H1 (cell line): ENCODE measurements at regions not wholly inside any gene's neighbourhood (a gene's known extent, or its start where the extent isn't known, plus 50 kb on each side); places are given as distances from the start of the nearest gene placed in this dataset.
A peak's percentile ranks its signal among the peaks of the same experiment; 100 is the strongest.

ENCODE experiments used
- CTCF ChIA-PET: fragments of 300-600 bp; sonication (Branson Sonifier 250); formaldehyde crosslinking; loops from one replicate; lab custom pipeline; 2021; ENCODE audit not compliant: partially characterized antibody; lab: Charles Lee
- POLR2A ChIA-PET: fragments of 300-600 bp; sonication (Branson Sonifier 250); formaldehyde crosslinking; loops from one replicate; lab custom pipeline; 2021; ENCODE audit warnings: inconsistent platforms; ENCODE audit not compliant: partially characterized antibody; lab: Charles Lee
- DNase-seq, 2 experiments: peaks; one replicate each; pipeline versions ENCODE4 v3.0.0 to v3.0.0-alpha.2; 2010 to 2022; ENCODE audit warnings: low spot score in 2 of 2, low read depth in 1 of 2, mixed read lengths in 1 of 2
- FAIRE-seq: peaks from 2 replicates; lab custom pipeline; 2011; peaks lifted over from hg19 to GRCh38; lab: Jason Lieb, UNC
- H2AFZ ChIP-seq: 2 replicates; pipeline ENCODE4 v1.8.1; 2012; ENCODE audit warnings: low read length, inconsistent platforms
- H2AK5ac ChIP-seq: 2 replicates; pipeline ENCODE4 v1.6.1; 2013; ENCODE audit warnings: low read depth, low read length
- H2BK120ac ChIP-seq: replicated peaks from 2 replicates; pipeline ENCODE3; 2013; ENCODE audit warnings: low read depth, low read length, inconsistent platforms
- H2BK12ac ChIP-seq: 2 replicates; pipeline ENCODE4 v1.6.1; 2013; ENCODE audit warnings: low read depth, low read length
- H2BK15ac ChIP-seq: 2 replicates; pipeline ENCODE4 v1.6.1; 2013; ENCODE audit warnings: low read length
- H2BK20ac ChIP-seq: 2 replicates; pipeline ENCODE4 v1.6.1; 2013; ENCODE audit warnings: low read length
- H2BK5ac ChIP-seq: 2 replicates; pipeline ENCODE4 v1.6.1; 2013; ENCODE audit warnings: low read depth, low read length
- H3K14ac ChIP-seq: 2 replicates; pipeline ENCODE4 v1.6.1; 2013; ENCODE audit warnings: inconsistent platforms; ENCODE audit not compliant: insufficient read length
- H3K18ac ChIP-seq: 2 replicates; pipeline ENCODE4 v1.6.1; 2013; ENCODE audit warnings: low read length; ENCODE audit errors: extremely low read depth
- H3K23ac ChIP-seq: 2 replicates; pipeline ENCODE4 v1.6.1; 2013; ENCODE audit warnings: inconsistent platforms; ENCODE audit not compliant: insufficient read length
- H3K23me2 ChIP-seq: 2 replicates; pipeline ENCODE4 v1.6.1; 2013; ENCODE audit warnings: low read depth, low read length
- H3K27ac ChIP-seq: 2 replicates; pipeline ENCODE4 v1.6.1; 2011; ENCODE audit warnings: low read depth, low read length, inconsistent platforms
- H3K27me3 ChIP-seq, 4 experiments: replicated peaks in 1 of 4; 1 replicate in 1 of 4; 2 replicates in 3 of 4; pipeline versions ENCODE4 v1.6.1 to v1.8.1; 2011 to 2013; ENCODE audit warnings: low read length in 3 of 4, mild to moderate bottlenecking in 3 of 4, inconsistent platforms in 2 of 4, mixed read lengths in 2 of 4, moderate library complexity in 1 of 4; ENCODE audit not compliant: control insufficient read depth in 3 of 4, insufficient read depth in 3 of 4; ENCODE audit errors: extremely low read depth in 1 of 4
- H3K36me3 ChIP-seq, 4 experiments: 2 replicates each; pipeline versions ENCODE4 v1.6.1 to v1.8.1; 2011 to 2013; ENCODE audit warnings: mild to moderate bottlenecking in 4 of 4, low read length in 3 of 4, moderate library complexity in 2 of 4, control low read depth in 1 of 4, inconsistent platforms in 1 of 4; ENCODE audit not compliant: insufficient read depth in 4 of 4, control insufficient read depth in 2 of 4
- H3K4ac ChIP-seq: replicated peaks from 2 replicates; pipeline ENCODE3; 2013; ENCODE audit warnings: low read length, low read depth, mixed read lengths, inconsistent platforms; ENCODE audit not compliant: insufficient read length
- H3K4me1 ChIP-seq, 4 experiments: replicated peaks in 1 of 4; 1 replicate in 1 of 4; 2 replicates in 3 of 4; pipeline versions ENCODE4 v1.6.1 to v1.8.1; 2011 to 2013; ENCODE audit warnings: low read length in 3 of 4, inconsistent platforms in 2 of 4, mixed read lengths in 1 of 4; ENCODE audit not compliant: insufficient read depth in 4 of 4, control insufficient read depth in 3 of 4
- H3K4me2 ChIP-seq, 2 experiments: 2 replicates each; pipeline versions ENCODE4 v1.6.1 to v1.8.1; 2011 to 2013; ENCODE audit warnings: low read depth in 2 of 2, low read length in 2 of 2, control low read depth in 1 of 2, inconsistent platforms in 1 of 2, mild to moderate bottlenecking in 1 of 2; ENCODE audit not compliant: insufficient read depth in 1 of 2
- H3K4me3 ChIP-seq, 4 experiments: fragments of 200-600, 300-600 bp in 1 of 4; sonication (generic), shearing (Covaris generic), sonication (Bioruptor Twin) in 1 of 4; 2 replicates each; pipeline versions ENCODE4 v1.5.1 to v1.8.1; 2011 to 2016; ENCODE audit warnings: low read length in 4 of 4, low read depth in 3 of 4, control low read depth in 2 of 4, inconsistent platforms in 2 of 4, mild to moderate bottlenecking in 2 of 4, mixed read lengths in 1 of 4, moderate library complexity in 1 of 4; ENCODE audit not compliant: insufficient read depth in 2 of 4; ENCODE audit errors: extremely low read depth in 1 of 4
- H3K56ac ChIP-seq: replicated peaks from 2 replicates; pipeline ENCODE3; 2013; ENCODE audit warnings: low read depth, mild to moderate bottlenecking, mixed read lengths, low read length, inconsistent platforms; ENCODE audit not compliant: insufficient read length
- H3K79me1 ChIP-seq: 2 replicates; pipeline ENCODE4 v1.6.1; 2013; ENCODE audit warnings: low read depth, low read length, control low read depth
- H3K79me2 ChIP-seq, 2 experiments: 2 replicates each; pipeline versions ENCODE4 v1.6.1 to v1.8.1; 2012 to 2013; ENCODE audit warnings: low read length in 2 of 2, mild to moderate bottlenecking in 2 of 2, inconsistent platforms in 1 of 2; ENCODE audit not compliant: insufficient read depth in 2 of 2, control insufficient read depth in 1 of 2
- H3K9ac ChIP-seq, 4 experiments: replicated peaks in 1 of 4; 1 replicate in 1 of 4; 2 replicates in 3 of 4; pipeline versions ENCODE4 v1.6.1 to v1.8.1; 2011 to 2013; ENCODE audit warnings: low read depth in 3 of 4, low read length in 3 of 4, control low read depth in 2 of 4, mild to moderate bottlenecking in 2 of 4, moderate library complexity in 2 of 4, inconsistent platforms in 1 of 4; ENCODE audit errors: extremely low read depth in 1 of 4
- H3K9me3 ChIP-seq, 2 experiments: 2 replicates each; pipeline versions ENCODE4 v1.6.1 to v1.8.1; 2012 to 2013; ENCODE audit warnings: mild to moderate bottlenecking in 2 of 2, moderate library complexity in 2 of 2, control low read depth in 1 of 2, inconsistent platforms in 1 of 2, low read depth in 1 of 2, low read length in 1 of 2, mixed read lengths in 1 of 2; ENCODE audit not compliant: insufficient read depth in 2 of 2
- H4K20me1 ChIP-seq, 2 experiments: replicated peaks in 1 of 2; 2 replicates each; pipeline versions ENCODE3 to v1.8.1; 2011 to 2013; ENCODE audit warnings: inconsistent platforms in 2 of 2, low read length in 2 of 2, mild to moderate bottlenecking in 1 of 2; ENCODE audit not compliant: insufficient read depth in 2 of 2, control insufficient read depth in 1 of 2
- H4K5ac ChIP-seq: 2 replicates; pipeline ENCODE4 v1.6.1; 2013; ENCODE audit warnings: low read length, low read depth, mixed read lengths, inconsistent platforms; ENCODE audit not compliant: insufficient read length
- H4K8ac ChIP-seq: 2 replicates; pipeline ENCODE4 v1.8.0; 2013; ENCODE audit warnings: mild to moderate bottlenecking, moderate library complexity, low read length, inconsistent platforms; ENCODE audit not compliant: insufficient read depth; ENCODE audit errors: extremely low read depth
- H4K91ac ChIP-seq: replicated peaks from 2 replicates; pipeline ENCODE3; 2013; ENCODE audit warnings: low read length, mixed read lengths, inconsistent platforms; ENCODE audit not compliant: insufficient read length
- ASH2L ChIP-seq: fragments of 200-600, 300-600 bp; sonication (generic); IDR thresholded peaks from one replicate; pipeline ENCODE4 v1.7.1; 2017; ENCODE audit warnings: low read length
- CHD1 ChIP-seq: IDR thresholded peaks from 2 replicates; pipeline ENCODE4 v1.6.1; 2012; ENCODE audit warnings: low read depth, low read length, improper control_type of control experiment
- CREB1 ChIP-seq: IDR thresholded peaks from 2 replicates; pipeline ENCODE4 v1.6.1; 2012; ENCODE audit warnings: inconsistent platforms
- EZH2 ChIP-seq: fragments of 200-600 bp; sonication (generic); IDR thresholded peaks from 2 replicates; pipeline ENCODE4 v1.7.1; 2012; ENCODE audit warnings: low read depth, mild to moderate bottlenecking, moderate library complexity, low read length, inconsistent platforms; ENCODE audit not compliant: severe bottlenecking
- KDM4A ChIP-seq: IDR thresholded peaks from one replicate; pipeline ENCODE4 v1.7.1; 2012; ENCODE audit warnings: low read depth, mild to moderate bottlenecking, moderate library complexity, low read length, inconsistent platforms; ENCODE audit not compliant: severe bottlenecking
- KDM5A ChIP-seq: fragments of 200-600 bp; IDR thresholded peaks from 2 replicates; pipeline ENCODE4 v1.7.1; 2012; ENCODE audit warnings: mild to moderate bottlenecking, low read length, inconsistent platforms, mixed read lengths
- NRF1 ChIP-seq: IDR thresholded peaks from 2 replicates; pipeline ENCODE4 v1.6.1; 2011; ENCODE audit warnings: mild to moderate bottlenecking, low read depth, low read length, improper control_type of control experiment
- POU5F1 ChIP-seq: IDR thresholded peaks from 2 replicates; pipeline ENCODE4 v1.6.1; 2011; ENCODE audit warnings: low read depth, mild to moderate bottlenecking, low read length, moderate library complexity
- RNF2 ChIP-seq: fragments of 200-900, 300-1000 bp; sonication (generic); IDR thresholded peaks from 2 replicates; pipeline ENCODE4 v1.7.1; 2016; ENCODE audit warnings: borderline replicate concordance, low read depth, mild to moderate bottlenecking, antibody characterized with exemption, low read length; ENCODE audit not compliant: poor library complexity, severe bottlenecking; ENCODE audit errors: missing control alignments
- SP1 ChIP-seq: IDR thresholded peaks from 2 replicates; pipeline ENCODE4 v1.6.1; 2011; ENCODE audit warnings: low read depth, low read length
- SRF ChIP-seq: IDR thresholded peaks from 2 replicates; pipeline ENCODE4 v1.6.1; 2011; ENCODE audit warnings: mild to moderate bottlenecking, low read depth, low read length, moderate library complexity
- TAF1 ChIP-seq: IDR thresholded peaks from 2 replicates; pipeline ENCODE4 v1.6.1; 2011; ENCODE audit warnings: mild to moderate bottlenecking, low read depth, low read length
- TBP ChIP-seq: IDR thresholded peaks from 2 replicates; pipeline ENCODE4 v1.6.1; 2011; ENCODE audit warnings: low read depth, low read length, improper control_type of control experiment
- WGBS, 2 experiments: shearing (Covaris generic) in 1 of 2; methylation state at CpG; one replicate each; pipeline versions ENCODE4 v1.1.6 to v1.1.7; 2013 to 2015; ENCODE audit warnings: low lambda C conversion rate in 2 of 2, mixed read lengths in 2 of 2, inconsistent platforms in 1 of 2, low coverage in 1 of 2, missing lambda C conversion rate in 1 of 2; ENCODE audit not compliant: insufficient replicate concordance in 2 of 2, insufficient coverage in 1 of 2, insufficient read length in 1 of 2; ENCODE audit errors: extremely low coverage in 1 of 2, missing lambda C conversion rate in 1 of 2; 5-methylcytosine and 5-hydroxymethylcytosine counted together

GRCh38 chr1:38330799-38331198, 284.2 kb upstream of the POU3F1 start:
- Histone ChIP-seq H3K9me3 (no peaks in the 10 kb centered on the region), H3K4me1 (no peaks in the 10 kb centered on the region), H3K4me2 (no peak overlapping the region), H3K36me3 (no peaks in the 10 kb centered on the region), H4K20me1 (no peaks in the 10 kb centered on the region), H3K18ac (no peak overlapping the region), H3K79me2 (no peaks in the 10 kb centered on the region), H3K9ac (no peak overlapping the region), H2AFZ (no peak overlapping the region), H2AK5ac (no peak overlapping the region), H3K4me3 (no peak overlapping the region), H2BK15ac (peak overlapping the region; percentile 31; the same call in 1 of the 2 replicates), H4K8ac (no peak overlapping the region), H4K91ac (no peak overlapping the region), H3K79me1 (no peaks in the 10 kb centered on the region), H2BK12ac (no peak overlapping the region), H2BK20ac (no peak overlapping the region), H3K27me3 (no peaks in the 10 kb centered on the region), H3K23me2 (no peaks in the 10 kb centered on the region; the same call in 1 of the 2 replicates), H2BK5ac (no peak overlapping the region), H3K4ac (no peak overlapping the region), H4K5ac (no peak overlapping the region), H2BK120ac (no peak overlapping the region), H3K23ac (no peak overlapping the region), H3K27ac (no peak overlapping the region), H3K56ac (no peak overlapping the region), H3K14ac (no peak overlapping the region)
- ChIA-PET POLR2A (interaction anchor here (0.6 to 0.8 kb wide), 4 partner anchors 12 to 520 kb away, joined by 3 to 4 read pairs (median 3); no protein-coding TSS in a partner anchor), CTCF (interaction anchor here (1.3 to 2.1 kb wide), 2 partner anchors 9 to 194 kb away, joined by 3 to 6 read pairs; no protein-coding TSS in a partner anchor)
- DNase-seq (no peak), FAIRE-seq (no peak)
- 90% methylated on average over 5 of the region's 5 CpGs; no CpG with 5 or more reads in 1 of the 2 experiments for WGBS, 2 experiments
- TF ChIP-seq CHD1 (no peak), KDM5A (no peak), SP1 (no peak), SRF (no peak), RNF2 (no peak), POU5F1 (no peak), ASH2L (no peak), CREB1 (no peak), NRF1 (no peak), KDM4A (no peak), EZH2 (no peak), TAF1 (no peak), TBP (no peak)
